Tibial artery (tissue), 4 donors: ENCODE measurements at regions not wholly inside any gene's neighbourhood (a gene's known extent, or its start where the extent isn't known, plus 50 kb on each side); places are given as distances from the start of the nearest gene placed in this dataset.

Experiments
- DNase-seq, 2 donors: peaks; one replicate each; pipeline ENCODE4 v3.0.0-alpha.2; 2019
- H3K27ac ChIP-seq, 2 donors: fragments of 200-600 bp; sonication (generic) in 1 of 2; 1 replicate in 1 of 2; 2 replicates in 1 of 2; pipeline ENCODE4 v1.5.1; 2018 to 2019; ENCODE audit warnings: mild to moderate bottlenecking in 1 of 2
- H3K27me3 ChIP-seq, 2 donors: fragments of 200-600 bp; sonication (generic) in 1 of 2; one replicate each; pipeline versions ENCODE4 v1.5.1 to v1.6.0; 2016 to 2019
- H3K36me3 ChIP-seq, 3 donors: fragments of 200-600 bp; sonication (generic) in 2 of 3; one replicate each; pipeline ENCODE4 v1.5.1; 2016 to 2019; ENCODE audit warnings: mild to moderate bottlenecking in 2 of 3
- H3K4me1 ChIP-seq, 4 donors: fragments of 200-600 bp; sonication (generic) in 2 of 4; 1 replicate in 3 of 4; 2 replicates in 1 of 4; pipeline ENCODE4 v1.5.1; 2016 to 2019
- H3K4me3 ChIP-seq, 2 donors: fragments of 200-600 bp; sonication (generic) in 1 of 2; 1 replicate in 1 of 2; 2 replicates in 1 of 2; pipeline ENCODE4 v1.5.1; 2018 to 2019; ENCODE audit warnings: mild to moderate bottlenecking in 2 of 2
- H3K9me3 ChIP-seq, 3 donors: fragments of 200-600 bp; sonication (generic) in 1 of 3; one replicate each; pipeline ENCODE4 v1.5.1; 2016 to 2019
- intact Hi-C: fragments of 100-400 bp; cut with DNase I; formaldehyde crosslinking; loops from one replicate; pipeline ENCODE4 v1.15.0; 2023; ENCODE audit warnings: low total_unique reads
- TF ChIP-seq, protein P1 (sequence below), 2 experiments: fragments of 200-600 bp in 1 of 2; fragments of 450-650 bp in 1 of 2; IDR thresholded peaks; one replicate each; pipeline ENCODE4 v1.5.1; 2017 to 2019; ENCODE audit warnings: antibody characterized with exemption in 2 of 2, mild to moderate bottlenecking in 1 of 2, moderate library complexity in 1 of 2

- H3K4me3 ChIP-seq = no peak overlapping the region
- peaks cover 0 to 10% of the 10 kb centered on the region in 2 donors for H3K27me3 ChIP-seq
- intact Hi-C loops = no loop called here
- no peaks in the 10 kb centered on the region for H3K4me1 ChIP-seq
- no peak for DNase-seq
- peaks cover 0 to 4% (median 0%) of the 10 kb centered on the region in 3 donors for H3K36me3 ChIP-seq
- TF ChIP-seq, protein P1, sequence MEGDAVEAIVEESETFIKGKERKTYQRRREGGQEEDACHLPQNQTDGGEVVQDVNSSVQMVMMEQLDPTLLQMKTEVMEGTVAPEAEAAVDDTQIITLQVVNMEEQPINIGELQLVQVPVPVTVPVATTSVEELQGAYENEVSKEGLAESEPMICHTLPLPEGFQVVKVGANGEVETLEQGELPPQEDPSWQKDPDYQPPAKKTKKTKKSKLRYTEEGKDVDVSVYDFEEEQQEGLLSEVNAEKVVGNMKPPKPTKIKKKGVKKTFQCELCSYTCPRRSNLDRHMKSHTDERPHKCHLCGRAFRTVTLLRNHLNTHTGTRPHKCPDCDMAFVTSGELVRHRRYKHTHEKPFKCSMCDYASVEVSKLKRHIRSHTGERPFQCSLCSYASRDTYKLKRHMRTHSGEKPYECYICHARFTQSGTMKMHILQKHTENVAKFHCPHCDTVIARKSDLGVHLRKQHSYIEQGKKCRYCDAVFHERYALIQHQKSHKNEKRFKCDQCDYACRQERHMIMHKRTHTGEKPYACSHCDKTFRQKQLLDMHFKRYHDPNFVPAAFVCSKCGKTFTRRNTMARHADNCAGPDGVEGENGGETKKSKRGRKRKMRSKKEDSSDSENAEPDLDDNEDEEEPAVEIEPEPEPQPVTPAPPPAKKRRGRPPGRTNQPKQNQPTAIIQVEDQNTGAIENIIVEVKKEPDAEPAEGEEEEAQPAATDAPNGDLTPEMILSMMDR (IDR thresholded peaks at IDR 0.05) = no peak
- H3K27ac ChIP-seq = no peak overlapping the region
- H3K9me3 ChIP-seq = no peaks in the 10 kb centered on the region
Measured at GRCh38 chr20:62569615-62570014, 72.7 kb upstream of the SLCO4A1 start.

GRCh38 chr20:62570403-62570802 lies 71.9 kb upstream of the SLCO4A1 start:
- H3K9me3 ChIP-seq = no peaks in the 10 kb centered on the region
- no peak for DNase-seq
- no peak overlapping the region for H3K4me3 ChIP-seq
- TF ChIP-seq, protein P1 (IDR thresholded peaks at IDR 0.05) = no peak
- H3K27ac ChIP-seq = no peak overlapping the region
- intact Hi-C loops = no loop called here
- peaks cover 0 to 18% of the 10 kb centered on the region in 2 donors for H3K27me3 ChIP-seq
- H3K4me1 ChIP-seq = no peaks in the 10 kb centered on the region
- peaks cover 0 to 4% (median 0%) of the 10 kb centered on the region in 3 donors for H3K36me3 ChIP-seq

- intact Hi-C loops = no loop called here
- DNase-seq = no peak
- H3K4me3 ChIP-seq = no peak overlapping the region
- peaks cover 0 to 25% of the 10 kb centered on the region in 2 donors for H3K27me3 ChIP-seq
- peaks cover 0 to 4% (median 0%) of the 10 kb centered on the region in 3 donors for H3K36me3 ChIP-seq
- H3K27ac ChIP-seq = no peak overlapping the region
- no peaks in the 10 kb centered on the region for H3K4me1 ChIP-seq
- H3K9me3 ChIP-seq = no peaks in the 10 kb centered on the region
- TF ChIP-seq, protein P1 (IDR thresholded peaks at IDR 0.05) = no peak
Measured at GRCh38 chr20:62570897-62571668, 71.2 kb upstream of the SLCO4A1 start.

DNA sequence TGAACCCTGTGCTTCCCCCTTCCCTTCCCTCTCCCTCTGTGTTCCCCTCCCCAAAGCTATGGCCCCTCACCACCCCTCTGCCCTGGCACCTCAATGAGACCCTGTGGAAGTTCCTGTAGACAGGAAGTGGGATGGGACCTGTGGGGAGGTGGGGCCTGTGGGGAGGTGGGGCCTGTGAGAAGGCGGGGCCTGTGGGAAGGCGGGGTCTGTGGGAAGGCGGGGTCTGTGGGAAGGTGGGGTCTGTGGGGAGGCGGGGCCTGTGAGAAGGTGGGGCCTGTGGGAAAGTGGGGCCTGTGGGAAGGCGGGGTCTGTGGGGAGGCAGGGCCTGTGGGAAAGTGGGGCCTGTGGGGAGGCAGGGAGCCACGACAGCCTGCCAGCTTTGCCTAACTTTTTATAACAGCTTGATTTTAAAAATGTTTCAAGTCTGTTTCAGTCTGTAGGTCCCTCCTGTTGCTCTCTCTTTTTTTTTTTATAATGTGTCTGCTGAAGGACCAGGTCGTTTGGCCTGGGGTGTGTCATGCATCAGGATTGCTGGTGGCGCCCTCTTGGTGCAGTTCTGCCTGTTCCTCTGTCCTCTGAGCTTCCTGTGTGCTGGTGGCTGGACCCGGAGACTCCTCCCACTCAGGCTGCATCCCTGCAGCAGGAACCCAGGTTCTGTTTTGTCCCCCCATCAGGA lies 70.5 kb upstream of the SLCO4A1 start:
- H3K27me3 ChIP-seq = peaks cover 0 to 32% of the 10 kb centered on the region in 2 donors

GRCh38 chr20:62572980-62573379 lies 69.3 kb upstream of the SLCO4A1 start:
- Histone ChIP-seq H3K36me3 (peaks cover 0 to 4% (median 0%) of the 10 kb centered on the region in 3 donors), H3K4me3 (no peak overlapping the region), H3K4me1 (no peaks in the 10 kb centered on the region), H3K9me3 (no peaks in the 10 kb centered on the region), H3K27me3 (peaks cover 0 to 44% of the 10 kb centered on the region in 2 donors), H3K27ac (no peak overlapping the region)
- intact Hi-C loops = no loop called here
- no peak for DNase-seq
- TF ChIP-seq, protein P1 (IDR thresholded peaks at IDR 0.05) = no peak

More for the DNA sequence above, 70.5 kb upstream of the SLCO4A1 start:
- Histone ChIP-seq H3K4me1 (no peaks in the 10 kb centered on the region), H3K9me3 (no peaks in the 10 kb centered on the region), H3K36me3 (peaks cover 0 to 4% (median 0%) of the 10 kb centered on the region in 3 donors), H3K27ac (no peak overlapping the region), H3K4me3 (no peak overlapping the region)
- TF ChIP-seq, protein P1 (IDR thresholded peaks at IDR 0.05) = no peak
- no peak for DNase-seq
- intact Hi-C loops = no loop called here
